Astrocyte (in vitro differentiated cells and primary cell): ENCODE measurements at regions not wholly inside any gene's neighbourhood (a gene's known extent, or its start where the extent isn't known, plus 50 kb on each side); places are given as distances from the start of the nearest gene placed in this dataset.

ENCODE experiments used
- CTCF ChIP-seq: IDR thresholded peaks from 2 replicates; pipeline ENCODE4 v1.5.1; 2011; ENCODE audit warnings: low read depth, mild to moderate bottlenecking, inconsistent platforms, low read length, moderate library complexity; ENCODE audit not compliant: insufficient read depth
- EZH2 ChIP-seq: IDR thresholded peaks from 2 replicates; pipeline ENCODE4 v1.6.1; 2012; ENCODE audit warnings: mild to moderate bottlenecking, low read length, inconsistent platforms; ENCODE audit not compliant: insufficient read depth

GRCh38 chr3:81995329-81995728 lies 233.9 kb upstream of the GBE1 start:
- TF ChIP-seq CTCF = no peak
- no peak for TF ChIP-seq EZH2
